ENCODE measurements at regions not wholly inside any gene's neighbourhood (a gene's known extent, or its start where the extent isn't known, plus 50 kb on each side); places are given as distances from the start of the nearest gene placed in this dataset.

- DNase-seq (ENCODE audit: low spot score in 2 of 2), result no peak
- TF ChIP-seq POLR2A (IDR thresholded peaks at IDR 0.05) (no peak), CTCF (IDR thresholded peaks at IDR 0.05) (no peak)
- intact Hi-C loops (cut with DNase I; ENCODE audit: low total_unique reads), result no loop called here
- H3K4me3 ChIP-seq (ENCODE audit: low read depth, poor library complexity, severe bottlenecking), result no peak overlapping the region
- 42 to 57% methylated on average over 2 of the region's 2 CpGs for WGBS, 2 donors
Observed at GRCh38 chr18:27899893-27900292, 277.0 kb downstream of the CDH2 start.

- 71 to 77% methylated on average over 3 of the region's 3 CpGs for WGBS, 2 donors
- intact Hi-C loops (cut with DNase I; ENCODE audit: low total_unique reads), result no loop called here
- DNase-seq (ENCODE audit: low spot score in 2 of 2), result no peak
- no peak overlapping the region for H3K4me3 ChIP-seq (ENCODE audit: low read depth, poor library complexity, severe bottlenecking)
- TF ChIP-seq POLR2A (IDR thresholded peaks at IDR 0.05) (no peak), CTCF (IDR thresholded peaks at IDR 0.05) (no peak)
Observed at GRCh38 chr18:27894746-27895145, 282.2 kb downstream of the CDH2 start.

- no peak for TF ChIP-seq CTCF (IDR thresholded peaks at IDR 0.05)
- TF ChIP-seq POLR2A (IDR thresholded peaks at IDR 0.05), result no peak
- intact Hi-C loops (cut with DNase I; ENCODE audit: low total_unique reads), result no loop called here
- DNase-seq (ENCODE audit: low spot score in 2 of 2), result no peak
- 39 to 67% methylated on average over 2 of the region's 2 CpGs for WGBS, 2 donors
- H3K4me3 ChIP-seq (ENCODE audit: low read depth, poor library complexity, severe bottlenecking), result no peak overlapping the region
Observed at GRCh38 chr18:27887711-27888495, 289.0 kb downstream of the CDH2 start.

GRCh38 chr18:27887287-27887686 is 289.6 kb downstream of the CDH2 start:
- WGBS, 2 donors, result 87 to 96% methylated on average over 1 of the region's 1 CpG
- DNase-seq (ENCODE audit: low spot score in 2 of 2), result no peak
- H3K4me3 ChIP-seq (ENCODE audit: low read depth, poor library complexity, severe bottlenecking), result no peak overlapping the region
- intact Hi-C loops (cut with DNase I; ENCODE audit: low total_unique reads), result no loop called here
- no peak for TF ChIP-seq CTCF (IDR thresholded peaks at IDR 0.05)

GRCh38 chr18:27879540-27879939 is 297.4 kb downstream of the CDH2 start:
- intact Hi-C loops (cut with DNase I; ENCODE audit: low total_unique reads), result no loop called here
- 78 to 86% methylated on average over 1 of the region's 1 CpG for WGBS, 2 donors
- TF ChIP-seq CTCF (IDR thresholded peaks at IDR 0.05), result no peak
- no peak overlapping the region for H3K4me3 ChIP-seq (ENCODE audit: low read depth, poor library complexity, severe bottlenecking)
- DNase-seq (ENCODE audit: low spot score in 2 of 2), result no peak

- intact Hi-C loops (cut with DNase I; ENCODE audit: low total_unique reads), result no loop called here
- no peak overlapping the region for H3K4me3 ChIP-seq (ENCODE audit: low read depth, poor library complexity, severe bottlenecking)
- no peak for TF ChIP-seq CTCF (IDR thresholded peaks at IDR 0.05)
- TF ChIP-seq POLR2A (IDR thresholded peaks at IDR 0.05), result no peak
- 62 to 63% methylated on average over 5 of the region's 5 CpGs for WGBS, 2 donors
- DNase-seq (ENCODE audit: low spot score in 2 of 2), result no peak
Observed at GRCh38 chr18:27871726-27872125, 305.2 kb downstream of the CDH2 start.

Data from lower leg skin (tissue), 4 donors.